ENCODE measurements at regions not wholly inside any gene's neighbourhood (a gene's known extent, or its start where the extent isn't known, plus 50 kb on each side); places are given as distances from the start of the nearest gene placed in this dataset.

GRCh38 chr3:161766331-161766730, 269.7 kb downstream of the OTOL1 start:
- H3K27me3 Mint-ChIP-seq (ENCODE audit: low read depth): no peaks in the 10 kb centered on the region
- Histone ChIP-seq H4K20me1 (ENCODE audit: control insufficient read depth, insufficient read depth, insufficient read length) (no peaks in the 10 kb centered on the region), H2BK20ac (ENCODE audit: low read depth, low read length, poor library complexity, severe bottlenecking) (no peak overlapping the region), H3K9ac (ENCODE audit: extremely low read depth, insufficient read length, low read length) (no peak overlapping the region), H3K18ac (ENCODE audit: insufficient read length, low read depth, low read length) (no peak overlapping the region), H4K8ac (replicated peaks; ENCODE audit: insufficient read length, low read depth, low read length) (no peak overlapping the region), H3K4ac (ENCODE audit: low read depth, low read length) (no peak overlapping the region), H3K27ac (ENCODE audit: insufficient read length, low read depth, low read length) (no peak overlapping the region), H3K56ac (ENCODE audit: insufficient read length, low read depth, low read length) (no peak overlapping the region), H2BK120ac (ENCODE audit: low read depth, low read length, poor library complexity, severe bottlenecking) (no peak overlapping the region), H2BK15ac (ENCODE audit: low read depth, low read length) (no peak overlapping the region), H3K23me2 (ENCODE audit: insufficient read length, low read depth, low read length, poor library complexity, severe bottlenecking) (no peaks in the 10 kb centered on the region), H2BK5ac (ENCODE audit: insufficient read length, low read length) (no peak overlapping the region), H3K14ac (ENCODE audit: insufficient read depth, low read length) (no peak overlapping the region), H3K27me3 (ENCODE audit: insufficient read depth, low read length) (no peaks in the 10 kb centered on the region), H2AFZ (ENCODE audit: low read length) (no peak overlapping the region), H4K91ac (ENCODE audit: insufficient read length, low read depth, low read length) (no peak overlapping the region), H3K23ac (ENCODE audit: insufficient read length, low read depth, low read length) (no peak overlapping the region), H2BK12ac (ENCODE audit: insufficient read length, low read depth, low read length) (no peak overlapping the region), H2AK5ac (ENCODE audit: insufficient read length, low read length) (no peak overlapping the region), H3K9me3 (ENCODE audit: control insufficient read depth, low read depth, low read length) (no peaks in the 10 kb centered on the region), H4K5ac (ENCODE audit: insufficient read length, low read depth, low read length) (no peak overlapping the region), H3K79me2 (ENCODE audit: insufficient read depth, low read length) (no peaks in the 10 kb centered on the region), H3T11ph (ENCODE audit: low read length) (no peak overlapping the region), H3K4me1 (ENCODE audit: insufficient read depth, low read length) (no peaks in the 10 kb centered on the region), H3K4me2 (ENCODE audit: insufficient read depth, insufficient read length, low read length) (no peak overlapping the region), H3K79me1 (ENCODE audit: insufficient read depth, low read depth, low read length, poor library complexity, severe bottlenecking) (no peaks in the 10 kb centered on the region)
- H3K4me1 Mint-ChIP-seq: peaks cover 8 to 11% of the 10 kb centered on the region in 2 experiments
- no peaks in the 10 kb centered on the region for H3K36me3 Mint-ChIP-seq (ENCODE audit: insufficient read depth in 1 of 3, low read depth in 3 of 3)
- no CpG with 5 or more reads among the region's 3 CpGs for WGBS (ENCODE audit: extremely low coverage, insufficient read length, low lambda C conversion rate)
- DNase-seq: no peak
- no peak overlapping the region for H3K4me3 Mint-ChIP-seq
- TF ChIP-seq CTCF (conservative IDR thresholded peaks at IDR 0.05): no peak
- no peaks in the 10 kb centered on the region for H3K9me3 Mint-ChIP-seq
- no peak overlapping the region for H3K27ac Mint-ChIP-seq

All from H9 (cell line).